Gastrocnemius medialis (tissue), 4 donors: ENCODE measurements at regions not wholly inside any gene's neighbourhood (a gene's known extent, or its start where the extent isn't known, plus 50 kb on each side); places are given as distances from the start of the nearest gene placed in this dataset.

Source experiments
- ATAC-seq, 2 donors: fragments of 150-250 bp; one replicate each; pipeline ENCODE4 v1.9.1; 2016
- DNase-seq, 2 donors: peaks; one replicate each; pipeline ENCODE4 v3.0.0-alpha.2; 2019
- H3K27ac ChIP-seq, 4 donors: fragments of 200-600 bp; sonication (generic); 1 replicate in 1 of 4; 2 replicates in 3 of 4; pipeline ENCODE4 v1.5.1; 2016 to 2018; ENCODE audit warnings: mild to moderate bottlenecking in 2 of 4, moderate library complexity in 1 of 4
- H3K27me3 ChIP-seq, 3 donors: fragments of 200-600 bp; sonication (generic) in 2 of 3; 1 replicate in 1 of 3; 2 replicates in 2 of 3; pipeline versions ENCODE4 v1.5.1 to v1.6.0; 2016 to 2019; ENCODE audit warnings: mild to moderate bottlenecking in 1 of 3, moderate library complexity in 1 of 3
- H3K36me3 ChIP-seq, 2 donors: fragments of 200-600 bp; sonication (generic) in 1 of 2; one replicate each; pipeline ENCODE4 v1.5.1; 2017 to 2018
- H3K4me1 ChIP-seq, 2 donors: fragments of 200-600 bp; sonication (generic) in 1 of 2; one replicate each; pipeline ENCODE4 v1.5.1; 2016 to 2017; ENCODE audit warnings: mild to moderate bottlenecking in 2 of 2
- H3K4me3 ChIP-seq, 4 donors: fragments of 200-600 bp; sonication (generic) in 3 of 4; 1 replicate in 1 of 4; 2 replicates in 3 of 4; pipeline ENCODE4 v1.5.1; 2016 to 2019; ENCODE audit warnings: mild to moderate bottlenecking in 2 of 4
- H3K9me3 ChIP-seq, 3 donors: fragments of 200-600 bp; sonication (generic) in 2 of 3; 1 replicate in 1 of 3; 2 replicates in 2 of 3; pipeline ENCODE4 v1.5.1; 2016 to 2019
- POLR2A ChIP-seq, 2 donors: fragments of 450-650 bp; IDR thresholded peaks; one replicate each; pipeline ENCODE4 v1.6.1; 2017; ENCODE audit warnings: antibody characterized with exemption in 2 of 2, mild to moderate bottlenecking in 2 of 2, moderate library complexity in 2 of 2
- in situ Hi-C, 4 donors: fragments of 200-750 bp; cut with MboI; loops; one replicate each; pipeline versions ENCODE4 v1.15.0 to v1.8.0; 2017; ENCODE audit warnings: low sequenced_read_pairs in 4 of 4
- intact Hi-C: fragments of 100-400 bp; cut with DNase I; formaldehyde crosslinking; loops from one replicate; pipeline ENCODE4 v1.15.1; 2023; ENCODE audit warnings: low total_unique reads
- TF ChIP-seq, protein P1 (sequence below), 5 experiments: fragments of 450-650 bp in 3 of 5; fragments of 200-600 bp in 2 of 5; sonication (generic) in 2 of 5; IDR thresholded peaks in 4 of 5; conservative IDR thresholded peaks in 1 of 5; 1 replicate in 4 of 5; 2 replicates in 1 of 5; pipeline ENCODE4 v1.5.1; 2016 to 2019; ENCODE audit warnings: antibody characterized with exemption in 5 of 5, mild to moderate bottlenecking in 3 of 5, moderate library complexity in 3 of 5

DNA sequence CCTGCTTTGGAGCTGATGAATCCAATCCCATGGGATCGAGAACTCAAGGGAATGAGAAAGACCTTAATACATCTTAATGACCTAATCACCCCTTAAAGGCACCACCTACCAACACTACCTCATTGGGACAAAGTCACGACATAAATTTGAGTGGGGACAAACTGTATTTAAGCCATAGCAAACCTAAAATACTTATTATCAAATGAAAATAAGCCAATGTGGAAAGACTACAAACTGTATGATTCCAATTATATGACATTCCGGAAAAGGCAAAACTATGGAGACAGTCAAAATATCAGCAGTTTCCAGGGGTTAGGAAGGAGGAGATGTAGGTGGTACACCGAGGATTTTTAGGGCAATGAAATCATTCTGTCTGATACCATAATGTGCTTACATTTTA is 53.3 kb upstream of the NCOA3 start:
- Histone ChIP-seq H3K4me3 (no peak overlapping the region), H3K36me3 (no peaks in the 10 kb centered on the region), H3K4me1 (no peaks in the 10 kb centered on the region), H3K9me3 (no peaks in the 10 kb centered on the region), H3K27me3 (no peaks in the 10 kb centered on the region), H3K27ac (no peak overlapping the region)
- in situ Hi-C loops = no loop called here
- intact Hi-C loops = no loop called here
- TF ChIP-seq, protein P1, sequence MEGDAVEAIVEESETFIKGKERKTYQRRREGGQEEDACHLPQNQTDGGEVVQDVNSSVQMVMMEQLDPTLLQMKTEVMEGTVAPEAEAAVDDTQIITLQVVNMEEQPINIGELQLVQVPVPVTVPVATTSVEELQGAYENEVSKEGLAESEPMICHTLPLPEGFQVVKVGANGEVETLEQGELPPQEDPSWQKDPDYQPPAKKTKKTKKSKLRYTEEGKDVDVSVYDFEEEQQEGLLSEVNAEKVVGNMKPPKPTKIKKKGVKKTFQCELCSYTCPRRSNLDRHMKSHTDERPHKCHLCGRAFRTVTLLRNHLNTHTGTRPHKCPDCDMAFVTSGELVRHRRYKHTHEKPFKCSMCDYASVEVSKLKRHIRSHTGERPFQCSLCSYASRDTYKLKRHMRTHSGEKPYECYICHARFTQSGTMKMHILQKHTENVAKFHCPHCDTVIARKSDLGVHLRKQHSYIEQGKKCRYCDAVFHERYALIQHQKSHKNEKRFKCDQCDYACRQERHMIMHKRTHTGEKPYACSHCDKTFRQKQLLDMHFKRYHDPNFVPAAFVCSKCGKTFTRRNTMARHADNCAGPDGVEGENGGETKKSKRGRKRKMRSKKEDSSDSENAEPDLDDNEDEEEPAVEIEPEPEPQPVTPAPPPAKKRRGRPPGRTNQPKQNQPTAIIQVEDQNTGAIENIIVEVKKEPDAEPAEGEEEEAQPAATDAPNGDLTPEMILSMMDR (IDR thresholded peaks at IDR 0.05 in 4 of 5, conservative IDR thresholded peaks at IDR 0.05 in 1 of 5) = no peak
- TF ChIP-seq POLR2A (IDR thresholded peaks at IDR 0.05) = no peak
- ATAC-seq (no peak), DNase-seq (no peak)

DNA sequence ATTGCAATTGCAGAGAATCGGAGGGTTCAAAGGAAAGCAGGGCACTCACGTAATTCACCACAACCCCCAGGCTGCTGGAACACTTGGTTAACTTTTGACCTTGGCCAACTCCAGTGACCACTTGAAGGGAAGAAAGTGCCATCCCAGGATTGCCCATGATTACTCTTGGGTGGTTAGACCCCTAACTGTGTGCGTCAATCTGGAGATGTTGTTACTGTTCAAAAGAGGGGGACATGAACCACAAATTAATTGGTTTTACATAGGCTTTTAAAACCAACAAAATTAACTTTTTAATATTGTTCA is 50.1 kb upstream of the NCOA3 start:
- DNase-seq = no peak
- H3K4me3 ChIP-seq = no peak overlapping the region
- in situ Hi-C loops (no loop called here), intact Hi-C loops (no loop called here)
- H3K27me3 ChIP-seq = no peaks in the 10 kb centered on the region
- ATAC-seq = no peak
- no peaks in the 10 kb centered on the region for H3K4me1 ChIP-seq
- H3K27ac ChIP-seq = no peak overlapping the region
- H3K9me3 ChIP-seq = no peaks in the 10 kb centered on the region
- no peaks in the 10 kb centered on the region for H3K36me3 ChIP-seq
- TF ChIP-seq, protein P1 (IDR thresholded peaks at IDR 0.05 in 4 of 5, conservative IDR thresholded peaks at IDR 0.05 in 1 of 5) = no peak
- no peak for TF ChIP-seq POLR2A (IDR thresholded peaks at IDR 0.05)
